ENCODE measurements at regions not wholly inside any gene's neighbourhood (a gene's known extent, or its start where the extent isn't known, plus 50 kb on each side); places are given as distances from the start of the nearest gene placed in this dataset.

DNA sequence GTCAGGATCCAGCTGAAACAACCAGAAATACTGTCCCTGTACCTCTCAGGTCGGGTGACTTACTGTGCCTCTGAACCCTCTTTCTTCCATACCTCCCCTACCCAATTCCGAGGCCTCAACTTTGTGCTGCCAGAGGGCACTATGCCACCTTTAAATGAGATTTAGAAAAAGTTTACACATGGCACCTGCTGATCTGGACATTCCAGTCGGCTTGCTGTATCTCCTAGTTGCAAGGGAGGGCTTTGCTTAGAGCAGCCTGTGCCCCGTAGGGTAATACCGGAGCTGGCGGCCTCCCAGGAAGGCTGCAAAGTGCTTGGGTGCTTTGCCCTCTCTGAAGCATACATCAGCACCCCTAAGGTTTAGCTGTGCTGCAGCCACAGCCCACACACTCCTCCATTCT is 306.0 kb upstream of the RBFOX1 start:
- ATAC-seq, result no peak
- Mint-ChIP-seq H3K4me3 (no peak overlapping the region), H3K36me3 (no peaks in the 10 kb centered on the region), H3K27ac (no peak overlapping the region), H3K27me3 (no peaks in the 10 kb centered on the region), H3K4me1 (no peaks in the 10 kb centered on the region), H3K9me3 (peaks cover 10% of the 10 kb centered on the region)

DNA sequence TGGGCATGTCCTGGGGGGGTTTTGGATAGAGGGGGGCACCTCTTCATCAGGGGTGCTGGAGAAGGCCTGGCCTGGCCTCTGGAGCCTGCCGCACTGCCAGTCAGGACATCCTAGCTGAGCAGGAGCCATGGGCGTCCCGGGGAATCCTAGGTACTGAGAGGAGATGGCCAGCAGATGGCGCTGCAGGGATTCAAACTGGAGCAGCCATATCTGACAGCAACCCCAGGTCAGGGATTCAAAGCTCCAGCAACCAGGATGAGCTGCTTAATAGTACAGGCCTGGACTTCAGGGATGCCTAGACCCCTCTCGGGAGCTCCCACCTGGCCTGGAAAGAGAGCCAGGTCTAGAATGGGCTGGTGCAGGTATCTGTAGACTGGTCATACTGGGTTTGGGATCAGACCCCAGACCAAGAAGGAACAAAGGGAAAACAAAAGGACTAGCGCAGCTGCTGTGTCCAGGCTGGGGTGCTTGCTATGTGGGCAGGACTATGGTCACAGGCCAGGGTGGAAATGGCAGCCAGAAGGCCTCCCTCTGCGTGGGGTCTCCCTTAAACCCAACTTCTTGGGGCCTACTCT is 306.9 kb upstream of the RBFOX1 start:
- no peak for ATAC-seq

DNA sequence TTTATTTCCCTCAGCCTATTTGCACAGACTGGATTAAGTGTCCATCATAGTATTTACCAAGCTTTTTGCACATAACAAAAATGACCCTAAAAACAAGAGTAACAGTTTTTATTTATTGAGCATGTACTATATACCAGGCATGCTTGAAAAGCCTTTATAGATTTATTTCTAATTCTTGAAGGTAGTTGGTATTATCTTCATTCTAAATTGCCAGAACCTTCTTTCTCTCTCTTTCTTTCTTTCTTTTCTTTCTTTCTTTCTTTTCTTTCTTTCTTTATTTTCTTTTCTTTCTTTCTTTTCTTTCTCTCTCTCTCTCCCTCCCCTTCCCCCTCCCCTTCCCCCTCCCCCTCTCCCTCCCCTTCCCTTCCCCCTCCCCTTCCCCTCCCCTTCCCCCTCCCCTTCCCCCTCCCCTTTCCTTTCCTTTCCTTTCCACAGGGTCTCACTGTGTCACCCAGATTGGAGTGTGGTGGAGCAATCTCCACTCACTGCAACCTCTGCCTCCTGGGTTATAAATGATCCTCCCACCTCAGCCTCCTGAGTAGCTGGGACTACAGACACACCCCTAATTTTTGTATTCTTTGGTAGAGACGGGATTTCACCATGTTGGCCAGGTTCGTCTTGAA is 310.9 kb upstream of the RBFOX1 start:
- H3K9me3 Mint-ChIP-seq, result peaks cover under 1% of the 10 kb centered on the region
- no peak for ATAC-seq
- no peak overlapping the region for H3K4me3 Mint-ChIP-seq

More for the DNA sequence above, 306.9 kb upstream of the RBFOX1 start:
- H3K4me3 Mint-ChIP-seq, result no peak overlapping the region
- peaks cover 7% of the 10 kb centered on the region for H3K9me3 Mint-ChIP-seq
- H3K36me3 Mint-ChIP-seq, result no peaks in the 10 kb centered on the region
- H3K27me3 Mint-ChIP-seq, result no peaks in the 10 kb centered on the region
- H3K4me1 Mint-ChIP-seq, result no peaks in the 10 kb centered on the region
- H3K27ac Mint-ChIP-seq, result no peak overlapping the region

DNA sequence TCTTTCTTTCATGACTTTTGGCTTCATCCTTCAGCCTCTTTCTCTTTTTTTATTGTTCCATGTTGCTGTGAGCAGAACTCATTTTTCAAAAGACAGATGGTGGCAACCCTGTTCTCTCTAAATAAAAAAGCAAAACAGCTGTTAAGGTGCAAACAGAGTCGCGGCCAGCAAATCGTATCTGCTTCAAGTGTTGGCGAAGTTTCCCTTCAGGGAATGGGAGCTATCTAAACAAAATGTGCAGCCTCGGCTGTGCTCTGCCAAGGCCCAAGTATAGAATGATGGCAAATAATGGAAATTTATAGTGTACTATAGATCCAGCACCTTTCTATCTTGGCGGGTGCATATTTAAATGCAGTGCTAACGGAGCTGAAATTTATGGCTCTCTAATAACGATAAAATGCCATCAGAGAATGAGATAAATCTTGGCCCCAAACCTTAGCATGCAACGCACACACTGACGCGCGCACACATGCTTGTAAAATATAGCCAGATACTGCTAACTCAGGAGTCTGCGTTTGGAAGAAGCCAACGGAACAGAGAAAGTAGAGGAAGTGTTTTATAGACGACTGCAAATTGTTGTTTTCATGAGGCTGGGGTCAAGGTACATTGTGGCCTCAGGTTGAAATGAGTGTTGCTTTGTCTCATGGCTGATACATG is 315.5 kb upstream of the RBFOX1 start:
- Mint-ChIP-seq H3K4me3 (no peak overlapping the region), H3K9me3 (peaks cover 8% of the 10 kb centered on the region), H3K27ac (no peak overlapping the region), H3K36me3 (no peaks in the 10 kb centered on the region), H3K4me1 (no peaks in the 10 kb centered on the region), H3K27me3 (no peaks in the 10 kb centered on the region)
- no peak for ATAC-seq

More for the DNA sequence above, 310.9 kb upstream of the RBFOX1 start:
- H3K36me3 Mint-ChIP-seq, result no peaks in the 10 kb centered on the region
- H3K27ac Mint-ChIP-seq, result no peak overlapping the region
- H3K27me3 Mint-ChIP-seq, result no peaks in the 10 kb centered on the region
- H3K4me1 Mint-ChIP-seq, result no peaks in the 10 kb centered on the region

DNA sequence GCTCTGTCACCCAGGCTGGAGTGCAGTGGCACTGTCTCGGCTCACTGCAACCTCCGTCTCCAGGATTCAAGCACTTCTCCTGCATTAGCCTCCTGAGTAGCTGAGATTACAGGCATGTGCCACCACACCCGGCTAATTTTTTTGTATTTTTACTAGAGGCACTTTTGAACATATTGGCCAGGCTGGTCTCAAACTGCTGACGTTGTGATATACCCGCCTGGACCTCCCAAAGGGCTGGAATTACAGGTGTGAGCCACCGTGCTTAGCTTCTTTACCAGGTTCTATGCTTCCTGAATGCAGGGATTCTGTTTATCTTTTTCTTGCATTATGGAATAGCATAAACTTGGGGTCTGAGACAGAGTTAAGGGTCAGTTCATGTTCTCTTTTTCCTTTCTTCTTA is 317.9 kb upstream of the RBFOX1 start:
- Mint-ChIP-seq H3K9me3 (peaks cover 14% of the 10 kb centered on the region), H3K27ac (no peak overlapping the region)

DNA sequence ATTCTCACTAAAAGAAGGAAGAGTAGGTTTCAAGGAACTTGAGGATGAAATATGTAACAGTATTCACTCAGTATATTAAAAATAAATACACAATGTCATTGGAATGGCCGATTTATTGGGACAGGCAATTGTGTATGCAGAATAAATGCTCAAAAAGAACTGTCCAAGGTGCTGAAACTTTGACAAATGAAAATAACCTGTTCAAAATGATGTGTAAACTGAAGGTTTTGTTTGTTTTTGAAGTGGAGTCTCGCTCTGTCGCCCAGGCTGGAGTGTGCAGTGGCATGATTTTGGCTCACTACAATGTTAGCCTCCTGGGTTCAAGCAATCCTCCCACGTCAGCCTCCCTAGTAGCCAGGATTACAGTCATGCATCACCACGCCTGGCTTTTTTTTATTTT is 318.7 kb upstream of the RBFOX1 start:
- Mint-ChIP-seq H3K36me3 (no peaks in the 10 kb centered on the region), H3K4me3 (no peak overlapping the region), H3K4me1 (no peaks in the 10 kb centered on the region), H3K9me3 (peaks cover 17% of the 10 kb centered on the region), H3K27ac (no peak overlapping the region), H3K27me3 (no peaks in the 10 kb centered on the region)
- no peak for ATAC-seq

More for the DNA sequence above, 317.9 kb upstream of the RBFOX1 start:
- Mint-ChIP-seq H3K4me1 (no peaks in the 10 kb centered on the region), H3K36me3 (no peaks in the 10 kb centered on the region), H3K4me3 (no peak overlapping the region), H3K27me3 (no peaks in the 10 kb centered on the region)
- no peak for ATAC-seq

DNA sequence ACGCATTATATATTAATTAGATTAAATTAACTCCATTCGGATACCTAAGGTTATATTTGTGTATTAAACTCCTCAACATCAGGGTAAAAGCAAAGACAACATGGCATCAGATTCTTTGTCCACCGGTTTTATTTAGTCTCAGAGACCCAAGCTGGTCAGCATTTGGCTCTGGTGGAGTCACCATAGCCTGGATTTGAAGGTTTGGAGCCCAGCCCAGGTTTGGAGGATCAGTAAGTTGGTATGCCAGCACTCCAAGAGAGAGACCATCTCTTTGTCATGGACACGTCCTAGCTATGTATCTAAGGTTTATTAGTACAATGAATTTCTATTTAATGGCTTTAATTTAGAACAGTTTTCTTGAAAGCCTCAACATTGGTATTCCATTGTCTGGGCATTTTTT is 328.4 kb upstream of the RBFOX1 start:
- H3K27ac Mint-ChIP-seq, result no peak overlapping the region
- peaks cover 17% of the 10 kb centered on the region for H3K9me3 Mint-ChIP-seq
- H3K4me3 Mint-ChIP-seq, result no peak overlapping the region
- no peaks in the 10 kb centered on the region for H3K27me3 Mint-ChIP-seq
- H3K36me3 Mint-ChIP-seq, result no peaks in the 10 kb centered on the region
- no peak for ATAC-seq
- H3K4me1 Mint-ChIP-seq, result no peaks in the 10 kb centered on the region

DNA sequence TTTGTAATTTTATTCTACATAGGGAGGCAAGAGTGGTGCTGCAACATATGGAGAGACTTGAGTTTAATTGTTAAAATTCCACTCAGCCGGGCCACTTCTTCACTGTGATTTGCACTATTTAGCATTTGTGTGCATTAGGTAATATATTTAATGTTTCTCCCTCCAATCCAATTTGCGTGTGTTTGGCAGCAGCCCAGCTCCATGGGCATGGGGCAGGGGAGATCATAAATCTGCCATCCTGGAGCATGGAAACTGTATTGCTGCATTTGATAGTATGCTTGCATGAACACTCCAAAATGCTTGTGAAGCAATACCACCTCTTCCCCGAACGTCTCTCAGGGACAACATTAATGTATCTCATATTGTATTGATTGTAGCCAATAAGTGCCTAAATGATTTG is 339.1 kb upstream of the RBFOX1 start:
- Mint-ChIP-seq H3K9me3 (peaks cover 6% of the 10 kb centered on the region), H3K27ac (no peak overlapping the region), H3K4me1 (no peaks in the 10 kb centered on the region), H3K36me3 (no peaks in the 10 kb centered on the region), H3K27me3 (no peaks in the 10 kb centered on the region), H3K4me3 (no peak overlapping the region)
- no peak for ATAC-seq

DNA sequence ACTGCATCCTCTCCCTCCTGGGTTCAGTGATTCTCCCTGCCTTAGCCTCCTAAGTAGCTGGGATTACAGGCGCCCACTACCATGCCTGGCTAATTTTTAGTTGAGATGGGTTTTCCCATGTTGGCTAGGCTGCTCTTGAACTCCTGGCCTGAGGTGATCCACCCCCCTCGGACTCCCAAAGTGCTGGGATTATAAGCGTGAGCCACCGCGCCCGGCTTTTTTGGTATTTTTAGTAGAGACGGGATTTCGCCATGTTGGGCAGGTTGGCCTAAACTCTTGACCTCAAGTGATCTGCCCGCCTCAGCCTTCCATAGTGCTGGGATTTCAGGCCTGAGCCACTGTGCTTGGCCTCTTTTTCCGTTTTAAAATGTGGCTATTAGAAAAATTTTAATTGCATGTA is 343.8 kb upstream of the RBFOX1 start:
- Mint-ChIP-seq H3K4me3 (no peak overlapping the region), H3K36me3 (no peaks in the 10 kb centered on the region), H3K4me1 (no peaks in the 10 kb centered on the region)

DNA sequence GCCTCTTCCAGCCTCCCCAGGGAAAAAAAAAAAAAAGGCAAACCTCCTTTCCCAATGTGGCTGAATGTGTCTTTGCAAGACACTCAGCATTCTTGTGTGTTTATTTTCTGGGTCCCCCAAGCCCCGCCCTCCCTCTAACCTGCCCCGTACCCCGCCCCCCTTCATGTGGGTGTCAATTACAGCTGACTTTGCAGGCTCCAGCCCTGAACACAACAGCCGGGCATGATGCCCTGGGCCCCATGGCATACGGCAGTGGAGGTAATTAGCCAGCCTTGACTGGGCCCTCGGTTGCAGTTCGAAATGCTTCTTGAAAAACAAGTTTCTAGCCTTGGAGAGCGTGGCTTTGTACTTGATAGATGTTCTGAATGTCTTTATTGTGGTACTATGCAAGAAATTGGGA is 354.7 kb upstream of the RBFOX1 start:
- Mint-ChIP-seq H3K27ac (no peak overlapping the region), H3K36me3 (no peaks in the 10 kb centered on the region), H3K4me3 (no peak overlapping the region), H3K4me1 (no peaks in the 10 kb centered on the region), H3K9me3 (peaks cover 5% of the 10 kb centered on the region), H3K27me3 (no peaks in the 10 kb centered on the region)
- ATAC-seq, result no peak

More for the DNA sequence above, 343.8 kb upstream of the RBFOX1 start:
- no peaks in the 10 kb centered on the region for H3K27me3 Mint-ChIP-seq
- H3K27ac Mint-ChIP-seq, result no peak overlapping the region
- ATAC-seq, result no peak
- peaks cover 11% of the 10 kb centered on the region for H3K9me3 Mint-ChIP-seq

DNA sequence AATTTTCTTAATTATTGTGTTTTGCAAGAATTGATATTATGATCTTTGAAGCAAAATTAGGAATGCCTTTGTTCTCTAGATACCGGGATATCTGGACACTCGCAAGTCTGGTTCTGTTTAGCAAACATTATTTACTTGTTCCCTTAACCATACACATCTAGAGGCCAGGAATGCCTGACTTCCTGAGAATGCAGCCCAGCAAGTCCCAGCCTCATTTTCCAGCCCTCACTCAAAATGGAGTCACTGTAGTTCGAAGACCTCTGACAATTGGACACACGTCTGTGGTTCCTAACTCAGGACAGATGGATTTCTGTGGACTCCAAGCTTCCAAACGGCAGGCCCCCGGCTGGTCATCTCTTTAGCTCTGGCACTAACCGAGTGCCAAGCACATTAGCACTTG is 355.4 kb upstream of the RBFOX1 start:
- H3K9me3 Mint-ChIP-seq, result peaks cover 7% of the 10 kb centered on the region
- no peaks in the 10 kb centered on the region for H3K4me1 Mint-ChIP-seq
- H3K4me3 Mint-ChIP-seq, result no peak overlapping the region
- H3K27me3 Mint-ChIP-seq, result no peaks in the 10 kb centered on the region
- no peaks in the 10 kb centered on the region for H3K36me3 Mint-ChIP-seq
- H3K27ac Mint-ChIP-seq, result no peak overlapping the region
- no peak for ATAC-seq

DNA sequence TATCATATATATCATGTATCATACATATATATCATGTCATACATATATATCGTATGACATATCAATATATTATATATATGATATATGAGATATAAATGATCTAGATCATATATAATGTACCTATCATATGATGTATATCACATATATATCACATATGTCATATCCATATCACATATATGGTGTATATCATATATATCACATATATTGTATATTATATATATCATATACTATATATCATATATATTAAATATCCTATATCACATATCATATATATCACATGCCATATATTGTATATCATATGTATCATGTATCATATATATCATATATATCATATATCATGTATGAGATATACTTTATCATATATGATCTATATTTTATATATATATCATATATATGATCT is 355.9 kb upstream of the RBFOX1 start:
- Mint-ChIP-seq H3K36me3 (no peaks in the 10 kb centered on the region), H3K27ac (no peak overlapping the region)

DNA sequence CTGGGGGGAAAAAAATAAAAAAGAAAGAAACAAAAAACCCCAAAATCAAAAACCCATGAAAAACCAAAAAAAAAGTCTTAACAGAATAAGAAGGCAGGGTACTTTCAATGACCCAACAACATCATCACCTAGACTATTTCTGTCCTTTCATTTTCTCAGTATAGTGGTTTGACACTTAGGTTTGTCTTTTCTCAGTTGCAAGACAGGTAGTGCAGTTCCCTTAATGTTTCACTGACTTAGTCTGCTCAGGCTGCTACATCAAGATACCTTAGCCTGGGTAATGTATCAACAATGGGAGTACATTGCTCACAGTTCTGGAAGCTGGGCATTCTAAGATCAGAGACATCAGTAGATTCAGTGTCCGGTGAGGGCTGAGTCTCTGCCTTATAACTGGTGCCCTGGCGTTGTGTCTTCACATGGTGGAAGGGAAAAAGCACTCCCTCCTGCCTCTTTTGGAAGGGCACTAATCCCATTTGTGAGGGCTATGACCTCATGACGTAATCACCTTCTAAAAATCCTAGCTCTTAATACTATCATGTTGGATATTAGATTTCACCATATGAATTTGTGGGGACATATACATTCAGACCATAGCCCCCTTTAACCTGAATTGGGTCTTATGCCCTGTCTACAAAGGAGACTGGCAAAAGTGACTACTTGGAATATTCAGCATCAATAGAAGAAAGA is 362.3 kb upstream of the RBFOX1 start:
- no peaks in the 10 kb centered on the region for H3K27me3 Mint-ChIP-seq
- H3K9me3 Mint-ChIP-seq, result peaks cover 28% of the 10 kb centered on the region
- H3K4me1 Mint-ChIP-seq, result no peaks in the 10 kb centered on the region
- no peak overlapping the region for H3K27ac Mint-ChIP-seq
- H3K36me3 Mint-ChIP-seq, result no peaks in the 10 kb centered on the region
- ATAC-seq, result no peak
- no peak overlapping the region for H3K4me3 Mint-ChIP-seq

More for the DNA sequence above, 355.9 kb upstream of the RBFOX1 start:
- Mint-ChIP-seq H3K4me3 (no peak overlapping the region), H3K9me3 (peaks cover 10% of the 10 kb centered on the region), H3K27me3 (no peaks in the 10 kb centered on the region), H3K4me1 (no peaks in the 10 kb centered on the region)
- no peak for ATAC-seq

DNA sequence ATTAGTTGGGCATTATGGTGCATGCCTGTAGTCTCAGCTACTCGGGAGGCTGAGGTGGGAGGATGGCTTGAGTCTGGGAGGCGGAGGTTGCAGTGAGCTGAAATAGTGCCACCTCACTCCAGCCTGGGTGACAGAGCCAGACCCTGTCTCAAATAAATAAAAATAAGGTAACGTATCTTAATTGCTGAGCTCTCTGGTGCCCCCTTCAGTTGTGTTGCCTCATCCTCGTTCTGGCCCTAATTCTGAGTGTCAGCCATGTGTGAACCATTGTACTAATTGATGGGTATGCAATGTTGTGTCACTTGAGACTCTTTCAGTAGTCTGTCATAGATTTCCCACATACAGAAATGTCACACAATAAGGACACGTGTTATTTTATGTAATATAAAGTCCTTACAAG is 363.1 kb upstream of the RBFOX1 start:
- Mint-ChIP-seq H3K4me3 (no peak overlapping the region), H3K9me3 (peaks cover 30% of the 10 kb centered on the region), H3K27me3 (no peaks in the 10 kb centered on the region), H3K27ac (no peak overlapping the region), H3K4me1 (no peaks in the 10 kb centered on the region), H3K36me3 (no peaks in the 10 kb centered on the region)
- ATAC-seq, result no peak

DNA sequence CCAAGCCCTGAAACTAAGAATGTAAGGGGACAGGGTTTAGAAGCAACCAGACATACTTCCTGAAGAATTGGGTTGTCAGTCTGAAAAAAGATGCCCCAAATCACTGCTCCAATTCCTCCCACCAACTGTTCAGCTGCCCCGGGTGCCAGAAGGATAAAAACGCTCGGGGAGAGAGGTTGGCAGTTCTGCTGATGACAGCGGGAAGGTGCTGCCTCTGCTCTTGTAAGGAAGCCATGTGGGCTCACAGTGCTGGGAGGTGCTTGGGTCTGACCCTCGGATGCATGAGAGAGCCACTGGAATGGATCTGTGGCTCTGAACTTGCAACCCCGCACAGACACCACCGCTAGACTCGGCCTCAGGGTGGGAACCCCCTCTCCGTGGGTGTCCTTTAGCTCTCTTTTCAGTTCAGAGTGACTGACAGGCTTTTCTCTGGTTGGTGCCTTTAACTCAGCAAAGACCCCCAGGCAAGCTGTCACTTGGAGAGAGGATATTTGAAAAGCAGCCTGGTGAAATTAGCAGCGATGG is 364.8 kb upstream of the RBFOX1 start:
- Mint-ChIP-seq H3K27ac (no peak overlapping the region), H3K4me3 (no peak overlapping the region), H3K36me3 (no peaks in the 10 kb centered on the region), H3K4me1 (no peaks in the 10 kb centered on the region), H3K9me3 (peaks cover 25% of the 10 kb centered on the region), H3K27me3 (no peaks in the 10 kb centered on the region)
- ATAC-seq, result no peak
